H9 (cell line): ENCODE measurements at regions not wholly inside any gene's neighbourhood (a gene's known extent, or its start where the extent isn't known, plus 50 kb on each side); places are given as distances from the start of the nearest gene placed in this dataset.
"Not testable (repeated sequence)": the region's sequence is repeated elsewhere in the genome, so short reads cannot be mapped to it uniquely, and the experiment has no call there.

Experiments used
- DNase-seq: peaks from one replicate; pipeline ENCODE4 v3.0.0-alpha.2; 2017
- H2AFZ ChIP-seq: one replicate; pipeline ENCODE4 v1.6.1; 2013; ENCODE audit warnings: mild to moderate bottlenecking, low read length, control low read depth, moderate library complexity
- H2AK5ac ChIP-seq: 2 replicates; pipeline ENCODE4 v1.6.1; 2013; ENCODE audit warnings: low read length, control low read depth, mixed read lengths; ENCODE audit not compliant: insufficient read length
- H2BK120ac ChIP-seq: one replicate; pipeline ENCODE4 v1.6.1; 2013; ENCODE audit warnings: low read depth, mild to moderate bottlenecking, low read length, control low read depth, inconsistent platforms; ENCODE audit not compliant: poor library complexity, severe bottlenecking
- H2BK12ac ChIP-seq: 2 replicates; pipeline ENCODE4 v1.6.1; 2013; ENCODE audit warnings: low read length, control low read depth, mixed read lengths, low read depth; ENCODE audit not compliant: insufficient read length
- H2BK15ac ChIP-seq: 2 replicates; pipeline ENCODE4 v1.6.1; 2013; ENCODE audit warnings: low read depth, low read length, control low read depth
- H2BK20ac ChIP-seq: one replicate; pipeline ENCODE4 v1.6.1; 2013; ENCODE audit warnings: low read depth, mild to moderate bottlenecking, low read length, control low read depth, inconsistent platforms; ENCODE audit not compliant: poor library complexity, severe bottlenecking
- H2BK5ac ChIP-seq: 2 replicates; pipeline ENCODE4 v1.6.1; 2013; ENCODE audit warnings: low read length, control low read depth, mixed read lengths; ENCODE audit not compliant: insufficient read length
- H3K14ac ChIP-seq: 2 replicates; pipeline ENCODE4 v1.6.1; 2013; ENCODE audit warnings: low read length, control low read depth; ENCODE audit not compliant: insufficient read depth
- H3K18ac ChIP-seq: 2 replicates; pipeline ENCODE4 v1.6.1; 2013; ENCODE audit warnings: low read depth, mild to moderate bottlenecking, mixed read lengths, low read length, control low read depth; ENCODE audit not compliant: insufficient read length
- H3K23ac ChIP-seq: 2 replicates; pipeline ENCODE4 v1.6.1; 2013; ENCODE audit warnings: low read length, control low read depth, mixed read lengths, low read depth; ENCODE audit not compliant: insufficient read length
- H3K23me2 ChIP-seq: 2 replicates; pipeline ENCODE4 v1.6.1; 2013; ENCODE audit warnings: low read depth, mild to moderate bottlenecking, mixed read lengths, low read length, control low read depth; ENCODE audit not compliant: insufficient read length, poor library complexity, severe bottlenecking
- H3K27ac ChIP-seq: 2 replicates; pipeline ENCODE4 v1.5.1; 2013; ENCODE audit warnings: low read length, control low read depth, mixed read lengths, low read depth; ENCODE audit not compliant: insufficient read length
- H3K27me3 ChIP-seq: 2 replicates; pipeline ENCODE4 v1.6.1; 2013; ENCODE audit warnings: low read length, control low read depth, inconsistent platforms; ENCODE audit not compliant: insufficient read depth
- H3K4ac ChIP-seq: 2 replicates; pipeline ENCODE4 v1.6.1; 2013; ENCODE audit warnings: low read depth, mild to moderate bottlenecking, control low read depth, inconsistent platforms, low read length, moderate library complexity
- H3K4me1 ChIP-seq: 2 replicates; pipeline ENCODE4 v1.6.1; 2013; ENCODE audit warnings: low read length, control low read depth, inconsistent platforms; ENCODE audit not compliant: insufficient read depth
- H3K4me2 ChIP-seq: 2 replicates; pipeline ENCODE4 v1.6.1; 2013; ENCODE audit warnings: low read length, control low read depth, mixed read lengths; ENCODE audit not compliant: insufficient read length, insufficient read depth
- H3K56ac ChIP-seq: 2 replicates; pipeline ENCODE4 v1.6.1; 2013; ENCODE audit warnings: low read depth, mild to moderate bottlenecking, mixed read lengths, low read length, control low read depth; ENCODE audit not compliant: insufficient read length
- H3K79me1 ChIP-seq: 2 replicates; pipeline ENCODE4 v1.6.1; 2013; ENCODE audit warnings: low read depth, mild to moderate bottlenecking, moderate library complexity, low read length, control low read depth, inconsistent platforms; ENCODE audit not compliant: insufficient read depth, poor library complexity, severe bottlenecking
- H3K79me2 ChIP-seq: 2 replicates; pipeline ENCODE4 v1.6.1; 2013; ENCODE audit warnings: low read length, control low read depth, inconsistent platforms; ENCODE audit not compliant: insufficient read depth
- H3K9ac ChIP-seq: 2 replicates; pipeline ENCODE4 v1.6.1; 2013; ENCODE audit warnings: low read length, control low read depth, mixed read lengths; ENCODE audit not compliant: insufficient read length; ENCODE audit errors: extremely low read depth
- H3K9me3 ChIP-seq: one replicate; pipeline ENCODE4 v1.6.1; 2013; ENCODE audit warnings: low read depth, low read length, inconsistent platforms; ENCODE audit not compliant: control insufficient read depth
- H3T11ph ChIP-seq: one replicate; pipeline ENCODE4 v1.6.1; 2013; ENCODE audit warnings: mild to moderate bottlenecking, low read length, control low read depth, inconsistent platforms
- H4K20me1 ChIP-seq: one replicate; pipeline ENCODE4 v1.6.1; 2013; ENCODE audit not compliant: control insufficient read depth, insufficient read length, insufficient read depth
- H4K5ac ChIP-seq: 2 replicates; pipeline ENCODE4 v1.6.1; 2013; ENCODE audit warnings: low read depth, mild to moderate bottlenecking, mixed read lengths, low read length, control low read depth; ENCODE audit not compliant: insufficient read length
- H4K8ac ChIP-seq: replicated peaks from 2 replicates; pipeline ENCODE4 v1.6.1; 2013; ENCODE audit warnings: low read length, control low read depth, mixed read lengths, low read depth; ENCODE audit not compliant: insufficient read length
- H4K91ac ChIP-seq: 2 replicates; pipeline ENCODE4 v1.6.1; 2013; ENCODE audit warnings: low read depth, mild to moderate bottlenecking, moderate library complexity, mixed read lengths, low read length, control low read depth; ENCODE audit not compliant: insufficient read length
- H3K27ac Mint-ChIP-seq, 3 experiments: 2 replicates in 2 of 3; 3 replicates in 1 of 3; pipeline ENCODE4 v1.8.0; 2020 to 2021; ENCODE audit warnings: mixed read lengths in 3 of 3, mild to moderate bottlenecking in 1 of 3, moderate library complexity in 1 of 3
- H3K27me3 Mint-ChIP-seq: 2 replicates; pipeline ENCODE4 v1.8.0; 2021; ENCODE audit warnings: low read depth, mild to moderate bottlenecking, moderate library complexity, mixed read lengths
- H3K36me3 Mint-ChIP-seq, 3 experiments: 2 replicates in 2 of 3; 3 replicates in 1 of 3; pipeline ENCODE4 v1.8.0; 2020 to 2021; ENCODE audit warnings: low read depth in 3 of 3, mixed read lengths in 3 of 3; ENCODE audit not compliant: insufficient read depth in 1 of 3
- H3K4me1 Mint-ChIP-seq, 2 experiments: 2 replicates each; pipeline ENCODE4 v1.8.0; 2020; ENCODE audit warnings: mixed read lengths in 2 of 2
- H3K4me3 Mint-ChIP-seq, 2 experiments: 2 replicates in 1 of 2; 3 replicates in 1 of 2; pipeline ENCODE4 v1.8.0; 2020 to 2021; ENCODE audit warnings: mild to moderate bottlenecking in 2 of 2, mixed read lengths in 2 of 2, moderate library complexity in 1 of 2
- H3K9me3 Mint-ChIP-seq, 2 experiments: 2 replicates in 1 of 2; 3 replicates in 1 of 2; pipeline ENCODE4 v1.8.0; 2020; ENCODE audit warnings: mild to moderate bottlenecking in 2 of 2, mixed read lengths in 2 of 2, moderate library complexity in 1 of 2
- CTCF ChIP-seq: fragments of 200-600 bp; sonication (generic); conservative IDR thresholded peaks from 3 replicates; pipeline ENCODE4 v1.8.0; 2021; ENCODE audit warnings: antibody characterized with exemption, mild to moderate bottlenecking
- WGBS: extraction: QIAGEN DNeasy Blood & Tissue Kit; methylation state at CpG from one replicate; pipeline ENCODE4 v1.1.7; 2013; ENCODE audit warnings: missing lambda C conversion rate, low lambda C conversion rate, mixed read lengths; ENCODE audit not compliant: insufficient read length; ENCODE audit errors: extremely low coverage; 5-methylcytosine and 5-hydroxymethylcytosine counted together

GRCh38 chr9:24652181-24652580, 106.5 kb upstream of the IZUMO3 start:
- H3K79me2 ChIP-seq: no peaks in the 10 kb centered on the region
- H3K23ac ChIP-seq: no peak overlapping the region
- H4K91ac ChIP-seq: no peak overlapping the region
- H3K27me3 Mint-ChIP-seq: no peaks in the 10 kb centered on the region
- H3K79me1 ChIP-seq: no peaks in the 10 kb centered on the region
- no peak overlapping the region for H2BK15ac ChIP-seq
- H3K36me3 Mint-ChIP-seq: peaks cover 5 to 13% (median 9%) of the 10 kb centered on the region in 3 experiments; a peak in 6 of 7 replicates
- no peak overlapping the region for H3K9ac ChIP-seq
- no peak for TF ChIP-seq CTCF
- no peak overlapping the region for H3T11ph ChIP-seq
- H3K18ac ChIP-seq: no peak overlapping the region
- no peaks in the 10 kb centered on the region for H3K27me3 ChIP-seq
- no peaks in the 10 kb centered on the region for H3K4me1 ChIP-seq
- H4K8ac ChIP-seq: no peak overlapping the region
- no peak overlapping the region for H3K27ac Mint-ChIP-seq
- H3K23me2 ChIP-seq: no peaks in the 10 kb centered on the region
- DNase-seq: no peak
- H3K9me3 Mint-ChIP-seq: peaks cover 14 to 15% of the 10 kb centered on the region in 2 experiments; a peak in 4 of 5 replicates
- H2BK20ac ChIP-seq: no peak overlapping the region
- no peak overlapping the region for H2BK12ac ChIP-seq
- no peak overlapping the region for H2BK120ac ChIP-seq
- H2BK5ac ChIP-seq: no peak overlapping the region
- H2AFZ ChIP-seq: no peak overlapping the region
- H3K4me2 ChIP-seq: no peak overlapping the region
- peaks cover 7% of the 10 kb centered on the region for H3K9me3 ChIP-seq
- no peak overlapping the region for H3K4me3 Mint-ChIP-seq
- H3K56ac ChIP-seq: no peak overlapping the region
- H4K20me1 ChIP-seq: no peaks in the 10 kb centered on the region
- H3K4me1 Mint-ChIP-seq: no peaks in the 10 kb centered on the region
- no peak overlapping the region for H3K27ac ChIP-seq
- no peak overlapping the region for H4K5ac ChIP-seq
- no peak overlapping the region for H3K4ac ChIP-seq
- no peak overlapping the region for H2AK5ac ChIP-seq
- H3K14ac ChIP-seq: no peak overlapping the region

DNA sequence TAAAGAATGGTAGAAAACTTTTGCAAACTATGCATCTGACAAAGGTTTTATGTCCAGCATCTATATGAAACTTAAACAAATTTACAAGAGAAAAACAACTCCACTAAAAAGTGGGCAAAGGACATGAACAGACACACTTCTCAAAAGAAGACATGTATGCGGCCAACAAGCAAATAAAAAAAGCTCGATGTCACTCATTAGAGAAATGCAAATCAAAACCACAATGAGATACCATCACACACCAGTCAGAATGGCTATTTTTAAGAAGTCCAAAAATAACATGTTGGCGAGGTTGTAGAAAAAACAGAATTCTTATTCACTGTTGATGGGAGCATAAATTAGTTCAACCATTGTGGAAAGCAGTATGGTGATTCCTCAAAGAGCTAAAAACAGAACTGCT, 83.1 kb upstream of the IZUMO3 start:
- H3K9me3 Mint-ChIP-seq, H2BK120ac ChIP-seq, H3K4ac ChIP-seq, H3K27me3 ChIP-seq, H3K4me1 Mint-ChIP-seq, DNase-seq, H3K23me2 ChIP-seq, H4K8ac ChIP-seq, H3K4me3 Mint-ChIP-seq, H3K79me2 ChIP-seq, H3K4me2 ChIP-seq, H2BK5ac ChIP-seq, H3K23ac ChIP-seq, H2BK15ac ChIP-seq, H3K36me3 Mint-ChIP-seq, H2BK12ac ChIP-seq, H3K9ac ChIP-seq, H3K56ac ChIP-seq, H4K91ac ChIP-seq, H3K27ac ChIP-seq, H3K27ac Mint-ChIP-seq, H3K14ac ChIP-seq, H3K79me1 ChIP-seq, H2AK5ac ChIP-seq, H3K4me1 ChIP-seq, H4K5ac ChIP-seq, H3K9me3 ChIP-seq, H3K27me3 Mint-ChIP-seq, H3T11ph ChIP-seq, H4K20me1 ChIP-seq, H2BK20ac ChIP-seq, H2AFZ ChIP-seq, H3K18ac ChIP-seq: not testable (repeated sequence)
- WGBS: no CpG with 5 or more reads among the region's 3 CpGs
